Ramos (cell line): ENCODE measurements at regions not wholly inside any gene's neighbourhood (a gene's known extent, or its start where the extent isn't known, plus 50 kb on each side); places are given as distances from the start of the nearest gene placed in this dataset.
"Not testable (repeated sequence)": the region's sequence is repeated elsewhere in the genome, so short reads cannot be mapped to it uniquely, and the experiment has no call there.

ENCODE experiments used
- in situ Hi-C: fragments of 300-500 bp; cut with MboI; formaldehyde crosslinking; loops from one replicate; pipeline ENCODE4 v1.14.3; 2022; ENCODE audit warnings: low sequenced_read_pairs; ENCODE audit not compliant: unreplicated experiment

GRCh38 chr6:120931520-120932180 is 402.6 kb downstream of the TBC1D32 start:
- in situ Hi-C loops: not testable (repeated sequence)

GRCh38 chr6:120930500-120930899 is 403.8 kb downstream of the TBC1D32 start:
- in situ Hi-C loops: not testable (repeated sequence)

- in situ Hi-C loops: no loop called here
Measured at GRCh38 chr6:120924214-120924613, 410.1 kb downstream of the TBC1D32 start.

- in situ Hi-C loops: no loop called here
Measured at GRCh38 chr6:120918137-120918536, 416.1 kb downstream of the TBC1D32 start.

- in situ Hi-C loops: no loop called here
Measured at GRCh38 chr6:120916844-120917243, 417.4 kb downstream of the TBC1D32 start.

GRCh38 chr6:120913486-120913885 is 420.8 kb downstream of the TBC1D32 start:
- in situ Hi-C loops: no loop called here

GRCh38 chr6:120908767-120909166 is 425.5 kb downstream of the TBC1D32 start:
- in situ Hi-C loops: no loop called here

GRCh38 chr6:120903836-120904235 is 430.4 kb downstream of the TBC1D32 start:
- in situ Hi-C loops: no loop called here

- in situ Hi-C loops: no loop called here
Measured at GRCh38 chr6:120899932-120900331, 434.3 kb downstream of the TBC1D32 start.

- in situ Hi-C loops: no loop called here
Measured at GRCh38 chr6:120894077-120894476, 440.2 kb downstream of the TBC1D32 start.

- in situ Hi-C loops: no loop called here
Measured at GRCh38 chr6:120876931-120877330, 457.3 kb downstream of the TBC1D32 start.

GRCh38 chr6:120876424-120876823 is 457.9 kb downstream of the TBC1D32 start:
- in situ Hi-C loops: no loop called here

GRCh38 chr6:120875900-120876299 is 458.4 kb downstream of the TBC1D32 start:
- in situ Hi-C loops: no loop called here

- in situ Hi-C loops: no loop called here
Measured at GRCh38 chr6:120874422-120874821, 459.9 kb downstream of the TBC1D32 start.

GRCh38 chr6:120873125-120873865 is 461.0 kb downstream of the TBC1D32 start:
- in situ Hi-C loops: no loop called here

GRCh38 chr6:120872262-120872578 is 462.1 kb downstream of the TBC1D32 start:
- in situ Hi-C loops: no loop called here

- in situ Hi-C loops: no loop called here
Measured at GRCh38 chr6:120871416-120872261, 462.6 kb downstream of the TBC1D32 start.

GRCh38 chr6:120869397-120869796 is 464.9 kb downstream of the TBC1D32 start:
- in situ Hi-C loops: no loop called here

GRCh38 chr6:120857422-120857821 is 476.9 kb downstream of the TBC1D32 start:
- in situ Hi-C loops: no loop called here

GRCh38 chr6:120854583-120854982 is 479.7 kb downstream of the TBC1D32 start:
- in situ Hi-C loops: no loop called here

- in situ Hi-C loops: no loop called here
Measured at GRCh38 chr6:120853489-120853888, 480.8 kb downstream of the TBC1D32 start.
